GM23338 (cell line): ENCODE measurements at regions not wholly inside any gene's neighbourhood (a gene's known extent, or its start where the extent isn't known, plus 50 kb on each side); places are given as distances from the start of the nearest gene placed in this dataset.

Experiments used
- ATAC-seq: fragments of 200-7000 bp; cut with Tn5 transposase; 3 replicates; pipeline ENCODE4 v1.9.1; 2020
- DNase-seq: peaks from one replicate; pipeline ENCODE4 v3.0.0-alpha.2; 2015; ENCODE audit warnings: low spot score
- H2AFZ ChIP-seq: fragments of 200-600 bp; sonication (generic); 2 replicates; pipeline ENCODE4 v1.8.0; 2016; ENCODE audit warnings: antibody characterized with exemption, mild to moderate bottlenecking, moderate library complexity
- H3F3A ChIP-seq: fragments of 200-600 bp; sonication (generic); replicated peaks from 2 replicates; pipeline ENCODE4 v1.8.0; 2017; ENCODE audit warnings: antibody characterized with exemption, mixed run types, low read depth
- H3K27ac ChIP-seq: fragments of 200-600 bp; sonication (generic); 2 replicates; pipeline ENCODE4 v1.6.1; 2016; ENCODE audit warnings: low read depth
- H3K27me3 ChIP-seq: fragments of 200-600 bp; sonication (generic); 2 replicates; pipeline ENCODE4 v1.8.0; 2016; ENCODE audit warnings: mild to moderate bottlenecking, mixed run types, moderate library complexity; ENCODE audit not compliant: insufficient read depth
- H3K36me3 ChIP-seq: fragments of 200-600 bp; sonication (generic); 2 replicates; pipeline ENCODE4 v1.8.0; 2016; ENCODE audit warnings: mild to moderate bottlenecking; ENCODE audit not compliant: insufficient read depth
- H3K4me1 ChIP-seq: fragments of 200-600 bp; sonication (generic); 2 replicates; pipeline ENCODE4 v1.8.0; 2016; ENCODE audit warnings: mild to moderate bottlenecking, moderate library complexity; ENCODE audit not compliant: insufficient read depth
- H3K4me2 ChIP-seq: fragments of 200-600 bp; sonication (generic); 2 replicates; pipeline ENCODE4 v1.7.1; 2017; ENCODE audit warnings: mixed run types
- H3K4me3 ChIP-seq: fragments of 200-600 bp; sonication (generic); 2 replicates; pipeline ENCODE4 v1.6.1; 2016; ENCODE audit warnings: mixed run types
- H3K79me2 ChIP-seq: fragments of 200-600 bp; sonication (generic); replicated peaks from 2 replicates; pipeline ENCODE4 v1.8.0; 2017; ENCODE audit warnings: mild to moderate bottlenecking; ENCODE audit not compliant: insufficient read depth
- H3K9me2 ChIP-seq: fragments of 200-600 bp; sonication (generic); 2 replicates; pipeline ENCODE4 v1.8.0; 2017; ENCODE audit not compliant: insufficient read depth
- H4K20me1 ChIP-seq: fragments of 200-600 bp; sonication (generic); replicated peaks from 2 replicates; pipeline ENCODE4 v1.8.0; 2017; ENCODE audit warnings: mild to moderate bottlenecking; ENCODE audit not compliant: insufficient read depth
- H3K27ac Mint-ChIP-seq: 2 replicates; pipeline ENCODE4 v1.8.0; 2020; ENCODE audit warnings: inconsistent platforms, mild to moderate bottlenecking, moderate library complexity, mixed read lengths
- H3K27me3 Mint-ChIP-seq: 3 replicates; pipeline ENCODE4 v1.8.0; 2022; ENCODE audit warnings: low read depth, mild to moderate bottlenecking, moderate library complexity, mixed read lengths, inconsistent platforms; ENCODE audit not compliant: insufficient read depth, poor library complexity
- H3K36me3 Mint-ChIP-seq: 3 replicates; pipeline ENCODE4 v1.8.0; 2021; ENCODE audit warnings: low read depth, mild to moderate bottlenecking, inconsistent platforms, moderate library complexity, mixed read lengths
- H3K4me1 Mint-ChIP-seq: 3 replicates; pipeline ENCODE4 v1.8.0; 2020; ENCODE audit warnings: mild to moderate bottlenecking, inconsistent platforms, mixed read lengths
- H3K4me3 Mint-ChIP-seq: 3 replicates; pipeline ENCODE4 v1.8.0; 2021; ENCODE audit warnings: moderate library complexity, mild to moderate bottlenecking, inconsistent platforms, mixed read lengths
- H3K9me3 Mint-ChIP-seq: 3 replicates; pipeline ENCODE4 v1.8.0; 2020; ENCODE audit warnings: moderate library complexity, mild to moderate bottlenecking, inconsistent platforms, mixed read lengths
- CTCF ChIP-seq, 2 experiments: fragments of 200-600 bp in 1 of 2; sonication (generic) in 1 of 2; conservative IDR thresholded peaks; 2 replicates each; pipeline versions ENCODE4 v1.5.1 to v1.6.1; 2016 to 2017; ENCODE audit warnings: antibody characterized with exemption in 2 of 2, low read depth in 2 of 2, mild to moderate bottlenecking in 2 of 2, moderate library complexity in 1 of 2
- EZH2phosphoT487 ChIP-seq: fragments of 200-600 bp; sonication (generic); IDR thresholded peaks from one replicate; pipeline ENCODE4 v1.8.1; 2018; ENCODE audit warnings: antibody characterized with exemption; ENCODE audit not compliant: unreplicated experiment
- REST ChIP-seq: IDR thresholded peaks from one replicate; pipeline ENCODE4 v1.6.1; 2018; ENCODE audit warnings: antibody characterized with exemption; ENCODE audit not compliant: unreplicated experiment
- STAT1 ChIP-seq: IDR thresholded peaks from one replicate; pipeline ENCODE4 v1.6.1; 2016; ENCODE audit warnings: antibody characterized with exemption; ENCODE audit not compliant: unreplicated experiment
- ZNF114 ChIP-seq: fragments of 250-450 bp; sonication (Bioruptor Pico); IDR thresholded peaks from 2 replicates; pipeline ENCODE4 v1.5.0; 2020; ENCODE audit warnings: mild to moderate bottlenecking, moderate library complexity
- TF ChIP-seq, protein P1 (sequence below): fragments of 250-450 bp; sonication (Bioruptor Pico); IDR thresholded peaks from 2 replicates; pipeline ENCODE4 v1.5.0; 2020; ENCODE audit warnings: mild to moderate bottlenecking, moderate library complexity
- TF ChIP-seq, protein P2 (sequence below): IDR thresholded peaks from 2 replicates; pipeline ENCODE4 v1.6.1; 2016; ENCODE audit warnings: antibody characterized with exemption

DNA sequence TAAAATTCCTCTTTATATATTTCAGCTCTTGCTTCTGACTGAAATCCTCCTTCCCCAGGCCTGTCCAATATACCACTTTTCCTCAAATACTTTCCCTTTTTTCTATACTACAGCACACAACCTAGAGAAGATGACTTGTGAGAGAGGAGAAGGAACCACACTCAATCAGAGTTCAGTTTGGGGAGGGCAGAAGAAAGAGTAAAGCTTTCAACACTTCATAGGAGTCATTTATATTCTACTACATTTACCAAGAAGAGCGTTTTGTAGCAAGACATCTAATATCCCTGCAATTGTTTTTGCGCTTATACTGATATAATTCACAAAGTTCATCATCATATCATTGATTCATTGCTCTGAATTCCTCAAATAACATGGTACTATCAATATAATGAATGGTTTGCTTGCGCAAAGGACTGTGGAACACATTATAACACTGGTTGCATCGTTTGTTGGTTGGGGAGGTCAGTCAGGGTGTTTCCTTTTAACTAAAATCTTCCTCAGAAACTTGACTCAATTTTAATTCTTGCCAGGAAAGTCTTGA, 792.5 kb upstream of the CELF2 start:
- no peak for ATAC-seq
- TF ChIP-seq, protein P1, sequence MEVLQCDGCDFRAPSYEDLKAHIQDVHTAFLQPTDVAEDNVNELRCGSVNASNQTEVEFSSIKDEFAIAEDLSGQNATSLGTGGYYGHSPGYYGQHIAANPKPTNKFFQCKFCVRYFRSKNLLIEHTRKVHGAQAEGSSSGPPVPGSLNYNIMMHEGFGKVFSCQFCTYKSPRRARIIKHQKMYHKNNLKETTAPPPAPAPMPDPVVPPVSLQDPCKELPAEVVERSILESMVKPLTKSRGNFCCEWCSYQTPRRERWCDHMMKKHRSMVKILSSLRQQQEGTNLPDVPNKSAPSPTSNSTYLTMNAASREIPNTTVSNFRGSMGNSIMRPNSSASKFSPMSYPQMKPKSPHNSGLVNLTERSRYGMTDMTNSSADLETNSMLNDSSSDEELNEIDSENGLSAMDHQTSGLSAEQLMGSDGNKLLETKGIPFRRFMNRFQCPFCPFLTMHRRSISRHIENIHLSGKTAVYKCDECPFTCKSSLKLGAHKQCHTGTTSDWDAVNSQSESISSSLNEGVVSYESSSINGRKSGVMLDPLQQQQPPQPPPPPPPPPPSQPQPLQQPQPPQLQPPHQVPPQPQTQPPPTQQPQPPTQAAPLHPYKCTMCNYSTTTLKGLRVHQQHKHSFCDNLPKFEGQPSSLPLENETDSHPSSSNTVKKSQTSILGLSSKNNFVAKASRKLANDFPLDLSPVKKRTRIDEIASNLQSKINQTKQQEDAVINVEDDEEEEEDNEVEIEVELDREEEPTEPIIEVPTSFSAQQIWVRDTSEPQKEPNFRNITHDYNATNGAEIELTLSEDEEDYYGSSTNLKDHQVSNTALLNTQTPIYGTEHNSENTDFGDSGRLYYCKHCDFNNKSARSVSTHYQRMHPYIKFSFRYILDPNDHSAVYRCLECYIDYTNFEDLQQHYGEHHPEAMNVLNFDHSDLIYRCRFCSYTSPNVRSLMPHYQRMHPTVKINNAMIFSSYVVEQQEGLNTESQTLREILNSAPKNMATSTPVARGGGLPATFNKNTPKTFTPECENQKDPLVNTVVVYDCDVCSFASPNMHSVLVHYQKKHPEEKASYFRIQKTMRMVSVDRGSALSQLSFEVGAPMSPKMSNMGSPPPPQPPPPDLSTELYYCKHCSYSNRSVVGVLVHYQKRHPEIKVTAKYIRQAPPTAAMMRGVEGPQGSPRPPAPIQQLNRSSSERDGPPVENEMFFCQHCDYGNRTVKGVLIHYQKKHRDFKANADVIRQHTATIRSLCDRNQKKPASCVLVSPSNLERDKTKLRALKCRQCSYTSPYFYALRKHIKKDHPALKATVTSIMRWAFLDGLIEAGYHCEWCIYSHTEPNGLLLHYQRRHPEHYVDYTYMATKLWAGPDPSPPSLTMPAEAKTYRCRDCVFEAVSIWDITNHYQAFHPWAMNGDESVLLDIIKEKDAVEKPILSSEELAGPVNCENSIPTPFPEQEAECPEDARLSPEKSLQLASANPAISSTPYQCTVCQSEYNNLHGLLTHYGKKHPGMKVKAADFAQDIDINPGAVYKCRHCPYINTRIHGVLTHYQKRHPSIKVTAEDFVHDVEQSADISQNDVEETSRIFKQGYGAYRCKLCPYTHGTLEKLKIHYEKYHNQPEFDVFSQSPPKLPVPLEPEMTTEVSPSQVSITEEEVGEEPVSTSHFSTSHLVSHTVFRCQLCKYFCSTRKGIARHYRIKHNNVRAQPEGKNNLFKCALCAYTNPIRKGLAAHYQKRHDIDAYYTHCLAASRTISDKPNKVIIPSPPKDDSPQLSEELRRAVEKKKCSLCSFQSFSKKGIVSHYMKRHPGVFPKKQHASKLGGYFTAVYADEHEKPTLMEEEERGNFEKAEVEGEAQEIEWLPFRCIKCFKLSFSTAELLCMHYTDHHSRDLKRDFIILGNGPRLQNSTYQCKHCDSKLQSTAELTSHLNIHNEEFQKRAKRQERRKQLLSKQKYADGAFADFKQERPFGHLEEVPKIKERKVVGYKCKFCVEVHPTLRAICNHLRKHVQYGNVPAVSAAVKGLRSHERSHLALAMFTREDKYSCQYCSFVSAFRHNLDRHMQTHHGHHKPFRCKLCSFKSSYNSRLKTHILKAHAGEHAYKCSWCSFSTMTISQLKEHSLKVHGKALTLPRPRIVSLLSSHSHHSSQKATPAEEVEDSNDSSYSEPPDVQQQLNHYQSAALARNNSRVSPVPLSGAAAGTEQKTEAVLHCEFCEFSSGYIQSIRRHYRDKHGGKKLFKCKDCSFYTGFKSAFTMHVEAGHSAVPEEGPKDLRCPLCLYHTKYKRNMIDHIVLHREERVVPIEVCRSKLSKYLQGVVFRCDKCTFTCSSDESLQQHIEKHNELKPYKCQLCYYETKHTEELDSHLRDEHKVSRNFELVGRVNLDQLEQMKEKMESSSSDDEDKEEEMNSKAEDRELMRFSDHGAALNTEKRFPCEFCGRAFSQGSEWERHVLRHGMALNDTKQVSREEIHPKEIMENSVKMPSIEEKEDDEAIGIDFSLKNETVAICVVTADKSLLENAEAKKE (CRISPR knock-in tag), result no peak
- TF ChIP-seq EZH2phosphoT487 (no peak), REST (no peak), CTCF (conservative IDR thresholded peaks at IDR 0.05; ENCODE audit: low read depth in 2 of 2) (no peak), ZNF114 (CRISPR knock-in tag) (no peak), STAT1 (no peak)
- TF ChIP-seq, protein P2, sequence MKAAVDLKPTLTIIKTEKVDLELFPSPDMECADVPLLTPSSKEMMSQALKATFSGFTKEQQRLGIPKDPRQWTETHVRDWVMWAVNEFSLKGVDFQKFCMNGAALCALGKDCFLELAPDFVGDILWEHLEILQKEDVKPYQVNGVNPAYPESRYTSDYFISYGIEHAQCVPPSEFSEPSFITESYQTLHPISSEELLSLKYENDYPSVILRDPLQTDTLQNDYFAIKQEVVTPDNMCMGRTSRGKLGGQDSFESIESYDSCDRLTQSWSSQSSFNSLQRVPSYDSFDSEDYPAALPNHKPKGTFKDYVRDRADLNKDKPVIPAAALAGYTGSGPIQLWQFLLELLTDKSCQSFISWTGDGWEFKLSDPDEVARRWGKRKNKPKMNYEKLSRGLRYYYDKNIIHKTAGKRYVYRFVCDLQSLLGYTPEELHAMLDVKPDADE, result no peak
- peaks cover 2% of the 10 kb centered on the region; the same call in 2 of the 3 replicates for H3K9me3 Mint-ChIP-seq

More for the DNA sequence above, 792.5 kb upstream of the CELF2 start:
- Histone ChIP-seq H3K4me1 (no peaks in the 10 kb centered on the region), H3K27ac (no peak overlapping the region), H3K79me2 (no peaks in the 10 kb centered on the region), H4K20me1 (no peaks in the 10 kb centered on the region), H3K9me2 (peaks cover 20% of the 10 kb centered on the region), H3K4me3 (no peak overlapping the region), H3F3A (no peaks in the 10 kb centered on the region), H2AFZ (no peak overlapping the region), H3K4me2 (no peak overlapping the region), H3K36me3 (no peaks in the 10 kb centered on the region), H3K27me3 (no peaks in the 10 kb centered on the region)
- peaks cover 3% of the 10 kb centered on the region; the same call in 2 of the 3 replicates for H3K36me3 Mint-ChIP-seq
- H3K4me3 Mint-ChIP-seq, result no peak overlapping the region
- H3K27me3 Mint-ChIP-seq, result no peaks in the 10 kb centered on the region
- H3K4me1 Mint-ChIP-seq, result no peaks in the 10 kb centered on the region
- no peak for DNase-seq
- H3K27ac Mint-ChIP-seq, result no peak overlapping the region
